ENCODE measurements at regions not wholly inside any gene's neighbourhood (a gene's known extent, or its start where the extent isn't known, plus 50 kb on each side); places are given as distances from the start of the nearest gene placed in this dataset.

GRCh38 chr9:14011799-14012560 lies 302.0 kb downstream of the NFIB start:
- H3K27ac ChIP-seq: no peak overlapping the region
- ChIA-PET CTCF (interaction anchor here (1.3 kb wide), 1 partner anchor 11 kb away, joined by 3 read pairs; no protein-coding TSS in a partner anchor), POLR2A (interaction anchor here (0.6 kb wide), 1 partner anchor 302 kb away, joined by 3 read pairs; the partner anchor contains the start of gene NFIB)
- no peak for FAIRE-seq
- TF ChIP-seq ZNF302 (CRISPR knock-in tag; IDR thresholded peaks at IDR 0.05): no peak
- no peak for TF ChIP-seq REST (IDR thresholded peaks at IDR 0.05)
- TF ChIP-seq CEBPB (IDR thresholded peaks at IDR 0.05): no peak
- TF ChIP-seq CHD2 (IDR thresholded peaks at IDR 0.05; ENCODE audit: low read length, partially characterized antibody): no peak
- no peak for TF ChIP-seq JUNB (IDR thresholded peaks at IDR 0.05)
- no peak for TF ChIP-seq HOXA7 (CRISPR knock-in tag; IDR thresholded peaks at IDR 0.05)
- no peak for TF ChIP-seq HEYL (CRISPR knock-in tag; IDR thresholded peaks at IDR 0.05)
- TF ChIP-seq ELK1 (IDR thresholded peaks at IDR 0.05; ENCODE audit: low read depth, low read length): no peak
- TF ChIP-seq HES2 (IDR thresholded peaks at IDR 0.05): no peak
- no peak for TF ChIP-seq CBX2 (IDR thresholded peaks at IDR 0.05; ENCODE audit: borderline replicate concordance, low read depth)
- TF ChIP-seq E2F6 (IDR thresholded peaks at IDR 0.05; ENCODE audit: borderline replicate concordance, low read depth): no peak
- TF ChIP-seq CBX8 (IDR thresholded peaks at IDR 0.05): no peak
- no peak for TF ChIP-seq NFE2L2 (conservative IDR thresholded peaks at IDR 0.05; ENCODE audit: low read length)
- no peak for TF ChIP-seq FOSL2 (IDR thresholded peaks at IDR 0.05)
- TF ChIP-seq FOSL2 (CRISPR knock-in tag; IDR thresholded peaks at IDR 0.05): no peak
- TF ChIP-seq ZFP36 (IDR thresholded peaks at IDR 0.05; ENCODE audit: borderline replicate concordance, partially characterized antibody): no peak
- no peak for TF ChIP-seq EHF (CRISPR knock-in tag; IDR thresholded peaks at IDR 0.05)
- TF ChIP-seq HMGXB4 (CRISPR knock-in tag; IDR thresholded peaks at IDR 0.05; ENCODE audit: borderline replicate concordance): no peak
- no peaks in the 10 kb centered on the region for H3K4me1 ChIP-seq
- WGBS (ENCODE audit: missing lambda C conversion rate): 44% methylated on average over 3 of the region's 3 CpGs
- ATAC-seq: no peak
- no peak for DNase-seq (ENCODE audit: low read depth in 1 of 2, low spot score in 1 of 2)
- H3K4me3 ChIP-seq: no peak overlapping the region
- no peaks in the 10 kb centered on the region for H3K9me3 ChIP-seq
- H3K4me2 ChIP-seq: no peak overlapping the region

Data from A549 (cell line).